ENCODE measurements at regions not wholly inside any gene's neighbourhood (a gene's known extent, or its start where the extent isn't known, plus 50 kb on each side); places are given as distances from the start of the nearest gene placed in this dataset.

DNA sequence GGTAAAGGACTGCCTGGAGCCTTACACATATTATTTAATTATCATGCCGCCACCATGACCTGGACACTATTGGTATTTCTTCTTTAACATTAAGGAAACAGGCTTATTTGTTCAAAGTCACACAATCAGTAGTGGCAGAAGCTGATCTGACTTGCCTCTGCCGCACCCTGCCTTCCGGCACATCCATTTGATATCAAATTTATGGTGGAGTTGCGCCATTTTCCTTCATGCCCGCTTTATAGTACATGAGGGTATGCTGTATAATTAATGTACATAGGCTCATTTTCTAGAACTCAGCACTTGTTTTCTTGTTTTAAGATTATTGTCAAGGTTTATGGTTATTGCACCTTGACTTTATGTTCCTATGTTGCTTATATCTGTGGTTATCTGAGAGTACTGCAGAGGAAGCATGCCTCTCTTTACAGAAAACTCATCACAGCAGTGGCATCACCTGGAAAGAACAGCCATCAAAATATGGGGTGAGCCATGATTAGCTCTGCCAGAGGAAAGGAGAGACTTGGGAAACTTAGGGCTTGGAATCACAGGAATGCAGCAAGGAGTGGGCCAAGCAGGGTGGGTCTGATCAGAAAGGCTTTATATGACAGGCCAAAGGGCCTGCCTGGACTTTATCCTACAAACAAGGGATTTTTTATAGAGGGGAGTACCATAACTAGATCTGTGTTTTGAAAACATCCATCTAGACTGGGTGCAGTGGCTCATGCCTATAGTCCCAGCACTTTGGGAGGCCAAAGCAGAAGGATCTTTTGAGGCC is 72.2 kb upstream of the GJB5 start:
- TF ChIP-seq, protein P1, sequence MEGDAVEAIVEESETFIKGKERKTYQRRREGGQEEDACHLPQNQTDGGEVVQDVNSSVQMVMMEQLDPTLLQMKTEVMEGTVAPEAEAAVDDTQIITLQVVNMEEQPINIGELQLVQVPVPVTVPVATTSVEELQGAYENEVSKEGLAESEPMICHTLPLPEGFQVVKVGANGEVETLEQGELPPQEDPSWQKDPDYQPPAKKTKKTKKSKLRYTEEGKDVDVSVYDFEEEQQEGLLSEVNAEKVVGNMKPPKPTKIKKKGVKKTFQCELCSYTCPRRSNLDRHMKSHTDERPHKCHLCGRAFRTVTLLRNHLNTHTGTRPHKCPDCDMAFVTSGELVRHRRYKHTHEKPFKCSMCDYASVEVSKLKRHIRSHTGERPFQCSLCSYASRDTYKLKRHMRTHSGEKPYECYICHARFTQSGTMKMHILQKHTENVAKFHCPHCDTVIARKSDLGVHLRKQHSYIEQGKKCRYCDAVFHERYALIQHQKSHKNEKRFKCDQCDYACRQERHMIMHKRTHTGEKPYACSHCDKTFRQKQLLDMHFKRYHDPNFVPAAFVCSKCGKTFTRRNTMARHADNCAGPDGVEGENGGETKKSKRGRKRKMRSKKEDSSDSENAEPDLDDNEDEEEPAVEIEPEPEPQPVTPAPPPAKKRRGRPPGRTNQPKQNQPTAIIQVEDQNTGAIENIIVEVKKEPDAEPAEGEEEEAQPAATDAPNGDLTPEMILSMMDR (IDR thresholded peaks at IDR 0.05): no peak
- TF ChIP-seq POLR2A (IDR thresholded peaks at IDR 0.05) (no peak), POLR2AphosphoS5 (IDR thresholded peaks at IDR 0.05) (no peak)
